BLaER1 (cell line): ENCODE measurements at regions not wholly inside any gene's neighbourhood (a gene's known extent, or its start where the extent isn't known, plus 50 kb on each side); places are given as distances from the start of the nearest gene placed in this dataset.

Experiments used
- H3K27ac ChIP-seq: shearing (Covaris generic); formaldehyde crosslinking; 2 replicates; pipeline ENCODE4 v1.8.1; 2022
- H3K27me3 ChIP-seq: shearing (Covaris generic); formaldehyde crosslinking; 2 replicates; pipeline ENCODE4 v1.8.1; 2022
- H3K36me3 ChIP-seq: shearing (Covaris generic); formaldehyde crosslinking; 2 replicates; pipeline ENCODE4 v1.8.1; 2022
- H3K4me1 ChIP-seq: shearing (Covaris generic); formaldehyde crosslinking; 2 replicates; pipeline ENCODE4 v1.8.1; 2022
- H3K4me2 ChIP-seq: shearing (Covaris generic); formaldehyde crosslinking; 2 replicates; pipeline ENCODE4 v1.8.1; 2022
- H3K4me3 ChIP-seq: shearing (Covaris generic); formaldehyde crosslinking; 2 replicates; pipeline ENCODE4 v1.8.1; 2022
- H3K9ac ChIP-seq: shearing (Covaris generic); formaldehyde crosslinking; 2 replicates; pipeline ENCODE4 v1.8.1; 2022
- H3K9me3 ChIP-seq: shearing (Covaris generic); formaldehyde crosslinking; 2 replicates; pipeline ENCODE4 v1.8.1; 2022
- H4K20me1 ChIP-seq: shearing (Covaris generic); formaldehyde crosslinking; 2 replicates; pipeline ENCODE4 v1.8.1; 2022
- Cebpa-rat ChIP-seq: shearing (Covaris generic); IDR thresholded peaks from 2 replicates; pipeline ENCODE4 v1.8.1; 2022

DNA sequence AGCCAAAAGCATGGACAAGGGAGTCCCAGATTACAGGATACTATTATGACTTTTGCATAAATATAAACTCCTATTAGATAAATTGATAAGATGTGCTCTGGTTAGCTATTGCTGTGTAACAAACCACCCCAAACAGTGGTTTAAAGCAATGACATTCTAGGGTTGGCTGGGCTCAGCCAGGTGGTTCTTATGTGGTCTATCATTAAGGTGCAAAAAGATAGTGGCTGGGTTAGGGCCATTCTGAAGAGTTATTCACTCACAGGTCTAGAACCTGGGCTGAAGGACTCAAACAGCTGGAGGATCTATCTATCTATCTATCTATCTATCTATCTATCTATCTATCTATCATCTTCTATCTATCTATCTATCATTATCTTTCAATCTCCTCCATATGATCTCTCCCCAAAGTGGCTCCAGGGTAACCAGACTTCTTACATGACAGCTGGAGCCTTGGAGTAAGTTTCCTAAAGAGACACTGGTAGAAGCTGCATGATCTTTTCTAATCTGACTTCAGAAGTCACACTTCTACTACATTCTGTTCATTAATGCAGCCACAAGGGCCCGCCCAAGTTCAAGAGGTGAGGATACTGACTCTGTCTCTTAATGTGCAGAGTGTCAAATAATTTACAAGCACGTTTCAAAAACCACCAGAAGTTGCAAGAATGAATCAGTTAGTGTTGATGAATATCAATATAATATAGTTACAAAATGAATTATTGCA lies 74.9 kb upstream of the XCR1 start:
- Histone ChIP-seq H3K27me3 (no peaks in the 10 kb centered on the region), H3K9ac (no peak overlapping the region), H3K4me1 (peaks cover 22% of the 10 kb centered on the region), H4K20me1 (no peaks in the 10 kb centered on the region), H3K36me3 (no peaks in the 10 kb centered on the region), H3K9me3 (peaks cover 6% of the 10 kb centered on the region), H3K27ac (no peak overlapping the region), H3K4me3 (no peak overlapping the region), H3K4me2 (no peak overlapping the region)
- no peak for TF ChIP-seq Cebpa-rat

- peaks cover 22% of the 10 kb centered on the region for H3K4me1 ChIP-seq
Measured at GRCh38 chr3:46100812-46101211, 73.5 kb upstream of the XCR1 start.

GRCh38 chr3:46098319-46098761 lies 71.1 kb upstream of the XCR1 start:
- TF ChIP-seq Cebpa-rat = no peak
- Histone ChIP-seq H3K36me3 (no peaks in the 10 kb centered on the region), H3K9ac (peak overlapping the region; percentile 38), H3K9me3 (peaks cover 6% of the 10 kb centered on the region), H3K27ac (peak overlapping the region; percentile 75), H3K4me1 (peaks cover 34% of the 10 kb centered on the region), H3K4me3 (no peak overlapping the region), H3K4me2 (peak overlapping the region; percentile 58), H4K20me1 (no peaks in the 10 kb centered on the region), H3K27me3 (no peaks in the 10 kb centered on the region)

More at GRCh38 chr3:46100812-46101211, 73.5 kb upstream of the XCR1 start:
- Histone ChIP-seq H3K27ac (no peak overlapping the region), H3K4me2 (no peak overlapping the region), H3K27me3 (no peaks in the 10 kb centered on the region), H3K4me3 (no peak overlapping the region), H3K36me3 (no peaks in the 10 kb centered on the region), H3K9me3 (peaks cover 6% of the 10 kb centered on the region), H4K20me1 (no peaks in the 10 kb centered on the region), H3K9ac (no peak overlapping the region)
- no peak for TF ChIP-seq Cebpa-rat

DNA sequence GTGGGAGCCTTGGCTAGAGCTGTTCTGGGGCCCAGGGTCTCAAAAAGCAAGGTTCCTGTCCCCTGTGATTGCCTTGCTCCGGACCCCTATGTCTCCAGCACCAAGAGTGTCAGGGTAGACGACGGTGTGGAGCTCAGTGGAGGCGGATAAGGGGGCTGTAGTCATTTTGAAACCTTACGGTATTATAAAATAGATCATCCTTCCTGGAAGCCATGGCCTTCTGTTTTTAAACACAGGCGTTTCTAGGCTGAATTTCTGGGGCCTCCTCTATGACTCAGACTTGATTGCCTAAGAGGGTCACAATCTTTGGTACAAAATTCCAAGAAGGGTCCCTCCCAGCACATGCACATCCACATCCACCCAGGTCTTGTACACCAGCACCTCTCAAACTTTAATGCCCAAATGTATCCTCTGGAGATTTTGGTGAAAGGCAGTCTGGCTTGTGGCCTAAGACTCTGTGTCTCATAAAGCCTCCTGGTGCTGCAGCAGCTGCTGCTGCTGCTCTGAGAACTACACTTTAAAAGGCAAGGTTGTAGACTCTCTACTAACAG lies 70.5 kb upstream of the XCR1 start:
- Histone ChIP-seq H4K20me1 (no peaks in the 10 kb centered on the region), H3K4me2 (peak overlapping the region; percentile 58), H3K27me3 (no peaks in the 10 kb centered on the region), H3K36me3 (no peaks in the 10 kb centered on the region), H3K4me1 (peaks cover 39% of the 10 kb centered on the region), H3K27ac (peak overlapping the region; percentile 75), H3K9ac (peak overlapping the region; percentile 38; the same call in 1 of the 2 replicates), H3K4me3 (no peak overlapping the region), H3K9me3 (peaks cover 6% of the 10 kb centered on the region)
- no peak for TF ChIP-seq Cebpa-rat

GRCh38 chr3:46096781-46097180 lies 69.5 kb upstream of the XCR1 start:
- Histone ChIP-seq H4K20me1 (no peaks in the 10 kb centered on the region), H3K9me3 (no peaks in the 10 kb centered on the region; the same call in 1 of the 2 replicates), H3K4me1 (peaks cover 49% of the 10 kb centered on the region), H3K36me3 (no peaks in the 10 kb centered on the region), H3K4me2 (no peak overlapping the region), H3K4me3 (no peak overlapping the region), H3K27ac (no peak overlapping the region), H3K27me3 (no peaks in the 10 kb centered on the region), H3K9ac (no peak overlapping the region)
- TF ChIP-seq Cebpa-rat = no peak

GRCh38 chr3:46096336-46096735 lies 69.1 kb upstream of the XCR1 start:
- peaks cover 54% of the 10 kb centered on the region for H3K4me1 ChIP-seq
- TF ChIP-seq Cebpa-rat = no peak
- H3K27me3 ChIP-seq = no peaks in the 10 kb centered on the region
- H4K20me1 ChIP-seq = no peaks in the 10 kb centered on the region
- H3K4me3 ChIP-seq = no peak overlapping the region
- no peak overlapping the region for H3K27ac ChIP-seq
- no peak overlapping the region for H3K9ac ChIP-seq
- no peak overlapping the region for H3K4me2 ChIP-seq
- no peaks in the 10 kb centered on the region for H3K36me3 ChIP-seq
- H3K9me3 ChIP-seq = no peaks in the 10 kb centered on the region

DNA sequence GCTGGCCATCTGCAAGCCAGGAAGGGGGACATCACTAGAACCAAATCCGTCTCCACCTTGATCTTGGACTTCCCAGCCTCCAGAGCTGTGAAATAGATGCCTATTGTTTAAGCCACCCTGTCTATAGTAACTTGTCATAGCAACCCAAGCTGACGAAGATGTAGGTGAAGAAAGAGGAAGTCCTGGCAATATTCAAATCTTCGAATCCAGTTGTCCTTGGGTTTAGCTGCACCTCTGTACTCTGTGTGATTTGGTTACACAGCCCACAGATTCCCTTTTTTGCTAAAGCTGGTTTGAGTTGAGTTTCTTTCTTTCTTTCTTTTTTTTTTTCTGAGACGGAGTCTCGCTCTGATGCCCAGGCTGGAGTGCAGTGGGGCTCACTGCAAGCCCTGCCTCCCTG lies 68.0 kb upstream of the XCR1 start:
- no peaks in the 10 kb centered on the region for H3K36me3 ChIP-seq
- H3K4me3 ChIP-seq = no peak overlapping the region
- H3K9me3 ChIP-seq = no peaks in the 10 kb centered on the region
- no peak overlapping the region for H3K9ac ChIP-seq
- H3K27ac ChIP-seq = no peak overlapping the region
- no peak for TF ChIP-seq Cebpa-rat
- no peaks in the 10 kb centered on the region for H3K27me3 ChIP-seq
- H3K4me1 ChIP-seq = peaks cover 64% of the 10 kb centered on the region
- no peak overlapping the region; the same call in 1 of the 2 replicates for H3K4me2 ChIP-seq
- no peaks in the 10 kb centered on the region for H4K20me1 ChIP-seq

DNA sequence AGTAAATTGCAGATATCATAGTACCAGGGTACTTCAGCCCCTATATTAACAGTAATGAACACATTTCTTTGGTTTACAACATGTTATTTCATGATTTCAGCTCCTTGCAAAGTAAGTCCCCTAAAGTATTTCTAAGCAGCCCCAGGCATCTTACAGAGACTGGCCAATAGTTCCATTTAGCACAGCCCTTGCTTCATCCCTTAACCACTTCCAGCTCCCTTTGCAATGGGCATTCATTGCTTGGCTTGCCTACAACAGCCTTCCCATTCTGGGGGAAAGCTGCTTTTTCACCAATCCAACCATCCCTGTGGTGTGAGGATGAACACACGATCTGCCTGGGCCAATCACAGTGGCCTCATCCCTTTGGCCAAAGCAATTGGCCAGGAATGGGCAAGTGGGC lies 67.2 kb upstream of the XCR1 start:
- H3K4me2 ChIP-seq = no peak overlapping the region
- no peaks in the 10 kb centered on the region for H3K27me3 ChIP-seq
- no peaks in the 10 kb centered on the region for H4K20me1 ChIP-seq
- no peak overlapping the region for H3K27ac ChIP-seq
- H3K36me3 ChIP-seq = no peaks in the 10 kb centered on the region
- no peak for TF ChIP-seq Cebpa-rat
- H3K4me1 ChIP-seq = peaks cover 72% of the 10 kb centered on the region
- H3K9ac ChIP-seq = no peak overlapping the region
- H3K9me3 ChIP-seq = no peaks in the 10 kb centered on the region
- H3K4me3 ChIP-seq = no peak overlapping the region

DNA sequence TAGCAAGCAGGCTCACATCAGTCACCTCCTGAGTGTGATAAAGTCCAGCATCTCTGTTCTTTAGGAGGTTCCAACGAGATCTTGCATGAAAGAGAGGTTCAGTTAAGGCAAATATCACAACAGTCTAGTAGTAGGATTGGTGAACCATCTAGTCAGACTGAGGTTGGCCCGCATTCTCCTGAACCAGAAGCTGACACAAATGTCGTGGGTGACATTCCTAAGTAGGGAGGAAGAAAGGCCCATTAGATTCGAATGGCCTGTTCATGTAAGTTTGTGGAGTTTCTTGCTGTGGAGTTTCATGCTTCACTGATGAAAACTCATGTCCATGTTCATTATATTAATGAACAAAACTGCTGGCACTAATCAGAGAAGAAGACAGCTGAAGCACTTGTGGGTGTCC lies 66.7 kb upstream of the XCR1 start:
- no peaks in the 10 kb centered on the region for H3K9me3 ChIP-seq
- no peak overlapping the region for H3K4me3 ChIP-seq
- peaks cover 70% of the 10 kb centered on the region for H3K4me1 ChIP-seq
- H3K27me3 ChIP-seq = no peaks in the 10 kb centered on the region
- no peaks in the 10 kb centered on the region for H4K20me1 ChIP-seq
- H3K27ac ChIP-seq = no peak overlapping the region
- H3K36me3 ChIP-seq = no peaks in the 10 kb centered on the region
- TF ChIP-seq Cebpa-rat = no peak
- no peak overlapping the region for H3K4me2 ChIP-seq
- no peak overlapping the region for H3K9ac ChIP-seq

DNA sequence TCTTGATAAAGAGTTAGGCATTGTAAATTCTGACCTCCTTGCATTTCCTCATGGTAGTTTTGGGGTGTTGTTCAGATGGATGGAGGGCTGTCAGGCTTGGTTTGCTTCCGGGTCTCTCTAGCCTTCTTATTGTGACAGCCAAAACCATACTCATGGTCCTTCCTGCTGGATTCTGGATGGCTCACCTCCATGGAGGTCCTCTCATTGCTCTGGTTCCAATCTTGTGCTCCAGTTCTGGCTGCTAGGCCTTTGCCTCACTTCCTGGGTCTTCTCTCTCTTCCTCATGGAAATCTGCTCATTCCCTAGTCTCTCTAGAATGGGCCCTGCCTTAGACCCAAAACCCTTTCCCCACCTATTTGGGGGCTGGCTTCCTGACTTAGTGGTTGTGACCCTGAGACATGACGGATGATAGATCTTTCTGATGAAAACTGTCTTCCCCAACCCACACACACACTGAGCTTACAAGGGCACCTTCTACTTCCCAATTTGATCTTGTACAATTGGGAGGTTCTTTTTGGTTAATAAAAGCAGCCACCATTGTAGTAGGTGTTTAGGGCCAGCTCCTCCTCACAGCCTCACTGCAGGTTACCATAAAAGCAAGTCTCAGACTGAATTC lies 66.2 kb upstream of the XCR1 start:
- Histone ChIP-seq H3K4me1 (peaks cover 64% of the 10 kb centered on the region), H3K9me3 (no peaks in the 10 kb centered on the region), H3K9ac (no peak overlapping the region), H3K27ac (peak overlapping the region; percentile 43; the same call in 1 of the 2 replicates), H3K4me2 (peak overlapping the region; percentile 71), H3K36me3 (no peaks in the 10 kb centered on the region), H3K4me3 (no peak overlapping the region), H3K27me3 (no peaks in the 10 kb centered on the region), H4K20me1 (no peaks in the 10 kb centered on the region)
- TF ChIP-seq Cebpa-rat = no peak
